Stimulated activated CD4-positive, alpha-beta T cell treated with anti-CD3 and anti-CD28 coated beads, Interleukin-1b, Interleukin-23, amount 100 ng/mL, for 24 hours (primary cell): ENCODE measurements at regions not wholly inside any gene's neighbourhood (a gene's known extent, or its start where the extent isn't known, plus 50 kb on each side); places are given as distances from the start of the nearest gene placed in this dataset.
"Not testable (repeated sequence)": the region's sequence is repeated elsewhere in the genome, so short reads cannot be mapped to it uniquely, and the experiment has no call there.

ENCODE experiments used
- DNase-seq, 4 experiments: peaks; one replicate each; pipeline ENCODE4 v3.0.0-alpha.2; 2020; ENCODE audit warnings: low read depth in 4 of 4, low spot score in 1 of 4

DNA sequence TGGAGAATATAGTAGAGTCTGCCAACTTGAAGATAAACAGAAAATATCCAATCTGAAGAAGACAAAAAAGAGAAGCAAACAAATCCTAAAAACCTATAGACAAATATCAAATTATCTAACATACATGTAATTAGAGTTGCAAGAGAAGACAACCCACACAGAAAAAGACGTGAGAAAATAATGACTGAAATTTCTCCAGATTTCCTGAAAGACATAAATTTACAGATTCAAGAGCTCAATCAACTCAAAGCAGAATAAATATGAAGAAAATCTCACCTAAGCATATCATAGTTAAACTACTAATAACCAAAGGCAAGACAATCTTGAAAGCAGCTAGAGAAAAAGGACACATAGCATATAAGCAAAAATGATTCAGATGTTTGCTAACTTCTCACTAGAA is 261.2 kb upstream of the NFIA start:
- no peak for DNase-seq

DNA sequence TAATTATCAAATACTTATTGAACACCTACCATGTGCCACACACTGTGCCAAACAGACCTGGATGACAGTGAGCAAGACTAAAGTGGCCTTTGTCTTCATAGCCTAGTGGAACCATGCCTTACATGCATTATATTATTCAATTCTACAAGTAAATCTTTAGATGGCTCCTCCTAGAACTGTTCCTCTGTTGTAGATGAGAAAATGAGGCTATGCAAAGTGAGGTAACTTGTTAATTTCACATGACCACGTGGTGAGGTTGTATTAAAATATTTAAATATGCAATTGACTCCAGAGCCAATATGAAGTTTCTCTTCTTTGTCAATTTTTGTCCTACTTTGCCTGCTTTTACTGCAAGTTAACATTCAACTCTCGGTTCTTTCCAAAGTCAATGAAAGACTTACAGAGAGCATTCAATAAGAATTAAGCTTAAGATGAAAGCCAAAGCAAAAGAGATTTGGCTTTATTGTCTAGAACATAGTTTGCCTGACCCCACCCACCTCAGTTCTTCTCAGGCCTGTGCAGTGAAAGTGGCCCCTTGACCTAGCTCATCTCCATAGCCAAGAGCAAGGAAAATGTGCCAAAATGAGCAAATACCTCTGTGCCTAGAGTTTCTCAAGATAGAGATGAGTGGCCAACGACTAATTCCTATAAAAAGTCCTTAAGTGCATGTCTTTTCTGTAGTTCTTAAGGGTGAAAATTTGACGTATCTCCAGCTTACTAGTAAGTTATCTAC is 263.2 kb upstream of the NFIA start:
- no peak for DNase-seq

- no peak for DNase-seq
Observed at GRCh38 chr1:60813071-60813470, 269.3 kb upstream of the NFIA start.

GRCh38 chr1:60809204-60809980 is 273.0 kb upstream of the NFIA start:
- DNase-seq: no peak

- no peak for DNase-seq
Observed at GRCh38 chr1:60808676-60809075, 273.7 kb upstream of the NFIA start.

GRCh38 chr1:60802884-60803283 is 279.5 kb upstream of the NFIA start:
- DNase-seq: no peak

- no peak for DNase-seq
Observed at GRCh38 chr1:60797351-60797750, 285.0 kb upstream of the NFIA start.

GRCh38 chr1:60791226-60791625 is 291.1 kb upstream of the NFIA start:
- no peak for DNase-seq

DNA sequence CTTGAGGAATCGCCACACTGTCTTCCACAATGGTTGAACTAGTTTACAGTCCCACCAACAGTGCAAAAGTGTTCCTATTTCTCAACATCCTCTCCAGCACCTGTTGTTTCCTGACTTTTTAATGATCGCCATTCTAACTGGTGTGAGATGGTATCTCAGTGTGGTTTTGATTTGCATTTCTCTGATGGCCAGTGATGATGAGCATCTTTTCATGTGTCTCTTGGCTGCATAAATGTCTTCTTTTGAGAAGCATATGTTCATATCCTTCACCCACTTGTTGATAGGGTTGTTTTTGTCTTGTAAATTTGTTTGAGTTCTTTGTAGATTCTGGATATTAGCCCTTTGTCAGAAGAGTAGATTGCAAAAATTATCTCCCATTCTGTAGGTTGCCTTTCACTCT is 309.3 kb upstream of the NFIA start:
- DNase-seq: not testable (repeated sequence)

DNA sequence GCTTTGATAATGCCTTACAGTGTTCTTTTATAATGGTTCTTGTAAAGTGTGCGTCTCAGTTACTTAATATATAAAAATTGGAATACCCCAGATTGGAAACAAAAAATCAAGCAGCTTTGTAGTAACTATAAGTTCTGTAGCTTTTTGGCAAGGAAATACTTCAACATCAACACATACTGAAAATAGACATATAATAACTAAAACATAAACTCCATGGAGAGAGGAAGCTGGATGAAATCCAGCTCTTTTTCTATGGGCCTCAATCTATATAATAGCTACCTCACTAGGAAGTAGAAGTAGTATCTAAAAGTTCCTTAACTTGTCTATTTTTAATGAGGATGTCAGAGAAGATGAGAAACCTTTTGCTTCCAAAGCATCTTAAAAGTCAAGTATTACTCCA is 313.3 kb upstream of the NFIA start:
- no peak for DNase-seq

DNA sequence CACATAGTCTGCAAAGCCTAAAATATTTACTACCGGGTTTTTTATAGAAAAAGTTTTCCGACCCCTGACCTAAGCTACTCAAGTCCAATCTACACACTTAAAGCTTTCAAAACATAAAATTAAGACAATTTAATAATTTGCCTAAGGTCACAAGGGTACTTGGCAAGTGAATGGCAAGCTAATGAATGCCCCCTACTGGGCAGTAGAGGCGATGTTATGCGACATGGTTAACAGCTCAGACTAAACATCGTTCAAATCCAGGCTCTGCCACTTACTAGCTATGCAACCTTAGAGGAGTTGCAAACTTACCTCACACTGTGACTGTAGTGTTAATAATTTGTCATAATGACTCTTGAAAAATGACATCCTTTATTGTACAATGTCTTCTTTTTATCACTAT is 317.2 kb upstream of the NFIA start:
- no peak for DNase-seq

DNA sequence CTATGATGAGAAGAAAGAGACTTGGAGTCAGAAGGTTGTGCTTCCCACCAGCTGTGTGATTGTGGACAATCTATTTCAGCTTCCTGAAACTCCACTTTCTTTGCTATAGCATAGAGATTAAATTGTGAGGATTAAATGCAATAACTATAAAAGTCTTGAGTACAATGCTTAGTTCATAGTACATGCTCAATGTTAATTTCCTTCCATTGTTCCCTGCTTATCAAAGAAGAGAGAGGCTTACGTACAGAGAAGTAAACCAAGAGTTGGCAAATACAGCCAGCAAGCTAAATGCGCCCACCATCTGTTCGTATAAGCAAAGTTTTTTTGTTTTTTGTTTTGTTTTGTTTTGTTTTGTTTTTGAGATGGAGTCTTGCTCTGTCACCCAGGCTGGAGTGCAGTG is 317.9 kb upstream of the NFIA start:
- DNase-seq: no peak

- no peak for DNase-seq
Observed at GRCh38 chr1:60763741-60764140, 318.6 kb upstream of the NFIA start.

GRCh38 chr1:60762911-60763310 is 319.4 kb upstream of the NFIA start:
- no peak for DNase-seq

- DNase-seq: no peak
Observed at GRCh38 chr1:60762176-60762575, 320.2 kb upstream of the NFIA start.

DNA sequence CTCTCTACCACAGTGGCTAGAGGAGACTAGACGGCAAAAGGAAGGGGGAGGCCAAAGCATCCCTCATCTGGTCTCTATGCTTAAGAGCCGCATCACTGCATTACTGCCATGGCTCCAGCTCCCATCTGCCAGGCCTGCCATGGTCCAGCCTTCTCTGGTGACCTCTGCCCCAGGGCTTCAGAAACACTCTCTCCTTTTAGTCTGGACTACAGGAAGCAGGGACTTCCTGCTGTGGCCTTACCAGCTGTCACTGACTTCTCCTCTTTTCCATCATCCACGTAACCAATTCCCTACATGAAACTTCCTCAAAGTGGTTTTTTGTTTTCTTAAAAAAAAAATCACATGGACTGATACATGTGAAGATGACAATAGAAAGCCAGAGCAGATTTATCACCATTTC is 323.1 kb upstream of the NFIA start:
- no peak for DNase-seq

DNA sequence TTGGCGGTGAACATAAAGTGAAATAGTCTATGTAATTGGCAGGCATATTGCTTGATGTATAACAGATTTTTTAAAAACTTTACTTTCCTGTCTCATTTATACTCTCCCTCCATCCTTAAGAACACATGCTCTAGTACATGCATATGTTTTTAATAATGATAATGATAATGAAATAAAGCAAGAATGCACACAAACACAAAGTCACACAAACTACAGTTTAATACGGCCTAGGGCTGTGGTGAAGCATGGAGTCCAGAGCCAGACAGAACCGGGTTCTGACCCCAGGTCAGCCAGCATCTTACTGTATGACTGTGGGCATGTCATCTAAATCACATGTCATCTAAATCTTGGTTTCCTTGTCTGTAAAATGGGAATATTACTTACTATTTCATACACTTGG is 324.9 kb upstream of the NFIA start:
- no peak for DNase-seq

DNA sequence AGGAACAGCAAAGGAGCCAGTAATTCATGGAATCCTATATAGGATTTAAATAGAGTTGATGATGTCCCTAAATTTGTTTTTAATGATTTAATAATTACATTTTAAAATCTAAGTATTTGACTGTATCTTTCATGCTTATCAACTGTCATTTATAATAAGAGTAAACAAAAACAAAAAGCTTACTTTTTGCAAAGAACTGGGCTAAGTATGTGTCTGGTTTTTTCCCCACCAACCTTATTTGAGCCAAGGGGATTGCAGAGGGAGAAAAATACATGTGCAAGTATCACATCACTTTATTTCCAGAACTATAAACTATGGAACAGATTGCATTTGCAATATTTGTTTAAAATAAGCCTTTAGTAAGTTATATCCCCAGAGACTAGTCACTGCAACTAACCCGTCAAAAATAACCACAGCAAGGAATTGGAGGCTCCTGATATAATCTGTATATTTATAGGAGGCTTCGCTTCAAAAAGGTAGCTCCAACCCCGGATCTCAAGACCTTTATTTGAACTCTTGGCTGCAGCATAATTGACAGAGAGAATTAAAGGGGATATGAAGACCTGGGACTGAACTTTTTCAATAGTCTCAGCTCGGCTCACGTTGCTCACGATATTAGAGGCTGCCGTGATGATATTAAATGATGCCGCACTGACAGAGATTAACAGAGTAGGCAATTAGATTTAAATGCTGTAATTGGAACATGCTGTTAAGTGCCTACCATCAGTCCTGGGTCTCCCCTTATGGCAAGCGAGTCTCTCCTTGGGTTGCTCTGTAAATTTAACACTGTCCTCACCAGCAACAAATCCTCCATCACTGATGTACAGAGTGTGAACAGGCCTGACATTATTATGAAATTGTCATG is 329.1 kb upstream of the NFIA start:
- no peak for DNase-seq

DNA sequence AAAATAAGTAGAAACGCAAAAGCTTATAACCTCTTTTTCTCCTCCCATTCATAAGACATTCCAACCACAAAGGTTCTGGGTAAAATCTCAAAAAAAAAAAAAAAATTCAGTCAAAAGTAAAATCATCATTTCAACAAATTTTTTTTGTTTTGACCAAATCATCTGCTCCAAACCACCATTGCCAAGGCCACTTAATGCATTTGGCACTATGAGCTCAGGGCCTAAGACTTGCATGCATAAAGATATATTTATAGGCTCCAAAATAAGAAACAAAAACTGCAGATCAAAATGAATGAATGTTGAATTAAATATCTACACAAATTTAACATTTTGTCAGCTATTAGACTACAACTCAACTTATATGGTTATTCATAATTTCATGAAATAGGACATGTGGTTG is 331.1 kb upstream of the NFIA start:
- no peak for DNase-seq

DNA sequence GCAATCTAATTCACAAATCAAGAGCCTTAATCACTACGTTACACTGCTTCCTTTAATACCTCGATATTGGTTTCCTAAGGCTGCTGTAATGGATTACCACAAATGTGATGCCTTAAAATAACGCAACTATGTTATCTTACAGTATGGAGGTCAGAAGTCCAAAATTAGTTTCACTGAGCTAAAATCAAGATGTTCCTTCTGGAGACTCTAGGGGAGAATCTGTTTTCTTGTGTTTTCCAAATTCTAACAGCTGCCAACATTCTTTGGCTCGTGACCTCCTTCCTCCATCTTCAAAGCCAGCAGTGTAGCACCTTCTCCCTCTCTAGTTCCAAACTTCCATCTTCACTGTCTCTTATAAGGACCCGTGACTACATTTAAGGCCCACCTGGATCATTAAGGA is 335.0 kb upstream of the NFIA start:
- no peak for DNase-seq

DNA sequence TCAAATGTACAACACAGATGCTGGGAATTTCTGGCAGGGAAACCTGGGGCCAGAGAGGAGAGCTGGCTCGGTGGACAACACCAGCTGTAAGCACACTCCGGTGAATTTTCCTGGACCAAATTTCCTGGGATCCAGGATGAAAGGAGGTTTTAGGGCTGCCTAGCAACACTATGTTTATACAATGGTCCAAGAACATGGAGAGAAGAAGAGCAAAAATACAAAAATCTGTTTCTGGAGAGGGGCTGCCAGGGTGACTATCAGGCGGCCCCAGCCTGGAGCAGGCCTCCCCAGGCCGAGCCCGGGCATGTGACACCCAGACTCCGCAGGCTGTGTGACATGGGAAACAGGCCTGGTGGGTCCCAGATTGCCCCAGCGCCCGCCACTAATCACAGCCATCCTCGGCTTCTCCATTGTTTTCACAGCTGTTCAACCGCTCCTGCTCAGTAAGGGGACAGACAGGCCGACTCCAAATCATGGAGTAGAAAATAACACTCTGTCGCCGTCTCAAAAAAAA is 336.0 kb upstream of the NFIA start:
- DNase-seq: no peak

- DNase-seq: no peak
Observed at GRCh38 chr1:60745484-60745883, 336.9 kb upstream of the NFIA start.
